ENCODE measurements at regions not wholly inside any gene's neighbourhood (a gene's known extent, or its start where the extent isn't known, plus 50 kb on each side); places are given as distances from the start of the nearest gene placed in this dataset.
A peak's percentile ranks its signal among the peaks of the same experiment; 100 is the strongest.

DNA sequence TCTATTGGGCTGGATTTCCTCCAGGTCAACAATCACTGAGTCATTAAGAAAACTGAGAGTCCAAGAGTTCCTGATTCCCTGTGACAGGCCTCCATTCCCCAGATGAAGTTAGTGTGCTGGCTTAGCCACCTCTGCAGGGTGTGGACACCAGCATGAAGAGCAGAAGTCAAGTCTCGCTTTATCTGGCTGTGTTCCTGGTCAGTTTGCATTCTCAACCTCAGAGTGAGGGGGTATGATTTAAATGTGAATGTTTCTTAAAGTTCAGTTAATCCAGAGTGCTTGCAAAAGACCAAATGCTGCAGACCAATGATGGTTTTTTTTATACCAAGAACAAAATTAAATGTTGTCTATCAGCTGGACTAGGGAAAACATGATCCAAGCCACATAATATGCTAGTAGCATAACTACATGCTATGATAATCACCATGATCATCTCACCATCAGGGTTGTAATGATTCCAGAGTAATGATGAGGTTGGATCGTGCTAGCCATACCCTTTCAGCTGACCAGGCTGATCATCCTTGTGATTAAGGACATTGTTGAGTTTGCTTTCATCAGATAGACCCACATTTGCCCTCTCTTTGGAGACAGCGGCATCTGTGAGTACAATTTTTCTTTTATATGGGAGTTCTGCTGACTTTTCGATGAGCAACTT lies 145.8 kb upstream of the ARHGAP20 start:
- intact Hi-C loops (cut with DNase I) = no loop called here
- Histone ChIP-seq H3K27ac (no peak overlapping the region), H3K36me3 (replicated peaks in 1 of 2) (no peaks in the 10 kb centered on the region), H3K4me1 (replicated peaks in 1 of 2) (peaks cover 0 to 5% of the 10 kb centered on the region in 2 donors), H3K9me3 (replicated peaks in 1 of 3) (no peaks in the 10 kb centered on the region), H3K27me3 (no peaks in the 10 kb centered on the region), H3K4me3 (no peak overlapping the region)
- no peak for TF ChIP-seq POLR2A (IDR thresholded peaks at IDR 0.05)
- peak in 3 of 7 donors; percentile 4 to 34 (median 9) for DNase-seq
- WGBS, 4 donors = 78 to 90% (median 81%) methylated on average over 4 of the region's 4 CpGs

DNA sequence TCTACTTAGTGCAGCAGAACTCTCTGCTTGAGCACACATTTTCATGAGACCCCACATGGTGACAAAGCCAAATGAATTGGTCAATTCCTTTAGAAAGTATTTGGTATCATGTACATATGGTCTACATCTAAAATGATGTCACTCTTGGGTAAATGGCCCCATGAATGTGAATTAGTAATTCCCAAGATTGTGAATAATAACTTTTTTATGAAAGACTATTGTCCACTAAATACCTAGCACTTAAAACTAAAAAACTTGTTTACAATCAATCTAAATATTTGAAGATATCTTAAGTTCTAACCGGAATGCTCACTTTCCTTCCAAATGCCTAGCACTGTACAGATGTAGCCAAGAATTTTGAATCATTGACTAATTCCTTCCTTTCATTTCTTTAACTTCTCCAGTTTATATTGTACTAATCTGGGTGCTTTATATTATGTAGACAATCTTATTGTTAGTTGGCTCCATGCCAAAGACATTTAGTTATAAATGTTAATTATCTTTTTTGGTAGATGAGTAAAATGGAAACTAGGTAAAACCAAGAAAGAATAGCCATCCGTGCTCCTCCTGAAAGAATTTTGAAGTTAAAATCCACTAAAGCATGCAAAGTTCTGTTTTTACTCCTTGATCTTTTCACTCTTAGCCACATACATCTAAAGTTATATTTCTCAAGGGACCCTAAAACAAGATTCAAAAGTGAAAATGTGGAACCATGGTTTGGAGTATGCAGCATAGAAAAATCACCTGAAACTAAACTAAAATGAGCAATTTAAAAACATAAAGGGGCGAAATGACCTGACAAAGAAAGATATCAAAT lies 145.0 kb upstream of the ARHGAP20 start:
- 80 to 88% (median 81%) methylated on average over 3 of the region's 3 CpGs for WGBS, 4 donors
- Histone ChIP-seq H3K4me3 (no peak overlapping the region), H3K9me3 (replicated peaks in 1 of 3) (no peaks in the 10 kb centered on the region), H3K36me3 (replicated peaks in 1 of 2) (no peaks in the 10 kb centered on the region), H3K27ac (no peak overlapping the region), H3K4me1 (replicated peaks in 1 of 2) (peaks cover 0 to 5% of the 10 kb centered on the region in 2 donors), H3K27me3 (no peaks in the 10 kb centered on the region)
- intact Hi-C loops (cut with DNase I) = no loop called here
- no peak for TF ChIP-seq POLR2A (IDR thresholded peaks at IDR 0.05)
- TF ChIP-seq, protein P1, sequence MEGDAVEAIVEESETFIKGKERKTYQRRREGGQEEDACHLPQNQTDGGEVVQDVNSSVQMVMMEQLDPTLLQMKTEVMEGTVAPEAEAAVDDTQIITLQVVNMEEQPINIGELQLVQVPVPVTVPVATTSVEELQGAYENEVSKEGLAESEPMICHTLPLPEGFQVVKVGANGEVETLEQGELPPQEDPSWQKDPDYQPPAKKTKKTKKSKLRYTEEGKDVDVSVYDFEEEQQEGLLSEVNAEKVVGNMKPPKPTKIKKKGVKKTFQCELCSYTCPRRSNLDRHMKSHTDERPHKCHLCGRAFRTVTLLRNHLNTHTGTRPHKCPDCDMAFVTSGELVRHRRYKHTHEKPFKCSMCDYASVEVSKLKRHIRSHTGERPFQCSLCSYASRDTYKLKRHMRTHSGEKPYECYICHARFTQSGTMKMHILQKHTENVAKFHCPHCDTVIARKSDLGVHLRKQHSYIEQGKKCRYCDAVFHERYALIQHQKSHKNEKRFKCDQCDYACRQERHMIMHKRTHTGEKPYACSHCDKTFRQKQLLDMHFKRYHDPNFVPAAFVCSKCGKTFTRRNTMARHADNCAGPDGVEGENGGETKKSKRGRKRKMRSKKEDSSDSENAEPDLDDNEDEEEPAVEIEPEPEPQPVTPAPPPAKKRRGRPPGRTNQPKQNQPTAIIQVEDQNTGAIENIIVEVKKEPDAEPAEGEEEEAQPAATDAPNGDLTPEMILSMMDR (IDR thresholded peaks at IDR 0.05) = no peak
- no peak for DNase-seq

DNA sequence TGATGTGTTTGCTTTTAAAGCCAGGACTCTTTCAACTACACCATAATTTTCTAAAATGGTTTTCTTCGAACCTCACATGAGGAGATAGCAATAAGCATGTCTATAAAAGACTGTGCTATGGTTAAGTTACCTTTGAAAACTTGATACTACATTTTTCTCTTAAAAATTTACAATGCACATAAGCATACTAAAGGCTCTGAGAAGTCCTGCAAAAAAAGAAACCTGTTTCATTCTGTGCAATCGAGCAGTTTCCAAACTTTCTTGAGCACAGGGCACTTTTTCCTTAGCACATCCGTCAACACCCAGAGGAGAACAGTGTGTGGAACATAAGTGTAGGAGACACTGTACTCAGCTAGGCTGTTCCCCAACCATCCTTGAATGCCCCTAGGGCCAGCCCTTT lies 144.1 kb upstream of the ARHGAP20 start:
- intact Hi-C loops (cut with DNase I) = no loop called here
- Histone ChIP-seq H3K4me3 (no peak overlapping the region), H3K36me3 (replicated peaks in 1 of 2) (no peaks in the 10 kb centered on the region), H3K27me3 (no peaks in the 10 kb centered on the region), H3K4me1 (replicated peaks in 1 of 2) (peaks cover 0 to 5% of the 10 kb centered on the region in 2 donors), H3K27ac (no peak overlapping the region), H3K9me3 (replicated peaks in 1 of 3) (no peaks in the 10 kb centered on the region)
- TF ChIP-seq, protein P1 (IDR thresholded peaks at IDR 0.05) = no peak
- TF ChIP-seq POLR2A (IDR thresholded peaks at IDR 0.05) = no peak
- DNase-seq = no peak
- 89 to 95% (median 91%) methylated on average over 3 of the region's 3 CpGs for WGBS, 4 donors

DNA sequence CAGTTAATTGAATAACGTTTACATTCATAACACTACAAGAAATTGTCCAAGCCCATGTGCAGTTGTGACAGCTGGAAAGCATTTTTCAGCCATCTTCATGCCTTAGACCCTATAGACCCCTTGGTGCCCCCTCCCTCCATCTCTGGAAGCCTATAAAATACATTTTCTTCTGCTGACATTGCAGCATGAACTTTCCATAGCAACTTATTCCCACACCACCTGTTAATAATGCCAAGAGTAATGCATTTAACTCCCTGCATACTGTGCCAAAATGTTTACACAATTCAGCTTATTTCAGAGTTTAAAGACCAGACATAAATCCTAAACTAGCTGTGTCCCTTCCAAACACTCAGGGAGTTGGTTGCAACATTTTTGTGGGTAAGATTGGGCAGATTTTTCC lies 143.0 kb upstream of the ARHGAP20 start:
- Histone ChIP-seq H3K4me3 (no peak overlapping the region), H3K36me3 (replicated peaks in 1 of 2) (no peaks in the 10 kb centered on the region), H3K9me3 (replicated peaks in 1 of 3) (no peaks in the 10 kb centered on the region), H3K27me3 (no peaks in the 10 kb centered on the region), H3K4me1 (replicated peaks in 1 of 2) (peaks cover 0 to 5% of the 10 kb centered on the region in 2 donors), H3K27ac (no peak overlapping the region)
- whole genome bisulfite sequencing, 4 donors = 22 to 58% (median 35%) methylated on average over 1 of the region's 1 CpG
- TF ChIP-seq, protein P1 (IDR thresholded peaks at IDR 0.05) = no peak
- DNase-seq = no peak
- intact Hi-C loops (cut with DNase I) = no loop called here
